ENCODE measurements at regions not wholly inside any gene's neighbourhood (a gene's known extent, or its start where the extent isn't known, plus 50 kb on each side); places are given as distances from the start of the nearest gene placed in this dataset.
"Not testable (repeated sequence)": the region's sequence is repeated elsewhere in the genome, so short reads cannot be mapped to it uniquely, and the experiment has no call there.

DNA sequence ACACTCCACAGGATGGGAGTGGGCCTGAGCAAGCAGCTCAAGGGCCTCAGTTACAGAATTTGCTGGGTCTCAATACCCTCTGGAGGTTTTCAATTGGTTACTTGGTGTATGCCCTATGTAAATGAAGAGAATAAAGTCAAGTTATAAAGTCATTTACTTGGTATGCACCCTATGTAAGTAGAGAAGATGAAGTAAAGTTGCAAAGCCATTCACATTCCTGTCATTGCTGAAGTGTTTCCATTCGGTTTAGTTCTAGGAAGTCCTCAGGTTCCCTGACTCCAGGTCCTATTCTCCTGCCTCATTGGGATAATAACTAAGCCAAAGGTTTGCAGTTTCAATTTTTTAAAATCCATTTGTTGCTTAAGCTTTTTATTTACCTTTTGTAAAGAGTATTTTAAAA is 272.6 kb upstream of the NPSR1 start:
- DNase-seq (ENCODE audit: low read depth in 2 of 2, low spot score in 1 of 2) = no peak

DNA sequence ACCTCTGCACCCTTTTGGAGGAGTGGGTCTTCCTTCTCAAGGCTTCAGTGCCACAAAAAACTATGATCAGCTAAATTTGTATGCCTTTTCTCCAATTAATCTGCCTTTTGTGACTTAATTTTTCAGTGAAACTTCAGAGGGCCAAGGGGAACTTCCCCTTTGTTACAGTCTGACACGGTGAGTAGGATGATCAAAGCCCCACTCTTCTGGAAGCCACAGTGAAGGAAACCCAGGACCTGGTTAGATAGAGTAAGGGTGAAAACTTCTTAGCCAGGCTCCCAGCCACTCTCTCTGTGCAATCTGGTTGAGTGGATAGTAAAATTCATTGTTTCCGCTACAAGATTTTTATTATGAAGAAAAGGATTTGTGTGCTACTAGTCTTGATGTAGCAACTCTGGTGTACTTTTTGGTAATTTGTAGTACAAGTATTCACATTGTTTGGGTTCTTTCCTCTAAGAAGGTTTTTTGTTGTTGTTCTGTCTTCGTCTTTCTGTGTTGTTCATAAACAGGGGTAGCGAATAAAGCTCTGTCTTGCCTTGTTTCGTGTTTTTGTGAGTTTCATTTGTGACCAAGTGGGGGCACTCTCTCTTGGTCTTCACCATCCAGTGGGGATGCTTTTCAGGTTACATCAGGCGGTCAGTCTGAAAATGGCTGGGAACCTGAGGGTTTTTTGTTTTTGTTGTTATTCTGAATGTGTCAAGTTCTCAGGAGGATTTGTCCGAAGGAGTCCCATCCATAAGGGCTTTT is 268.5 kb upstream of the NPSR1 start:
- no peak for DNase-seq (ENCODE audit: low read depth in 2 of 2, low spot score in 1 of 2)

GRCh38 chr7:34390103-34390502 is 267.9 kb upstream of the NPSR1 start:
- no peak for DNase-seq (ENCODE audit: low read depth in 2 of 2, low spot score in 1 of 2)

DNA sequence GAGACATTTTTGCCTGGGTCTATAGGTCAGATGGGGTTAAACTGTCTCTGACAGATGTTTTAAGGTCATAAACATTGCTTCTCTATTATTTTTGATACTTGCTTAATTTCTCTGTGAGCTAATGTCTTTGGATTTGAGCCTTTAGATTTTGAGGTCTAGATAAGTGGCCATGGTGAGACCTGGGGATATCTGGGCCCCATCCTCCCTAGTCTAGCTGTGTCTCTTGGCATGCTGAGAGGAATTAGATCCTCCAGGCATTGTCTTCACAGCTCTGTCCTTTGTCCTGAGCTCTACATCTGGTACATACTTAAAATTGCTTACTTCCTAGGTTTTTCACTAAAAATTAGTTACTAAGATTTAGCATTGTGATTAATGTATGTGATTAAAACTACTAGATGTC is 265.0 kb upstream of the NPSR1 start:
- no peak for DNase-seq (ENCODE audit: low read depth in 2 of 2, low spot score in 1 of 2)

DNA sequence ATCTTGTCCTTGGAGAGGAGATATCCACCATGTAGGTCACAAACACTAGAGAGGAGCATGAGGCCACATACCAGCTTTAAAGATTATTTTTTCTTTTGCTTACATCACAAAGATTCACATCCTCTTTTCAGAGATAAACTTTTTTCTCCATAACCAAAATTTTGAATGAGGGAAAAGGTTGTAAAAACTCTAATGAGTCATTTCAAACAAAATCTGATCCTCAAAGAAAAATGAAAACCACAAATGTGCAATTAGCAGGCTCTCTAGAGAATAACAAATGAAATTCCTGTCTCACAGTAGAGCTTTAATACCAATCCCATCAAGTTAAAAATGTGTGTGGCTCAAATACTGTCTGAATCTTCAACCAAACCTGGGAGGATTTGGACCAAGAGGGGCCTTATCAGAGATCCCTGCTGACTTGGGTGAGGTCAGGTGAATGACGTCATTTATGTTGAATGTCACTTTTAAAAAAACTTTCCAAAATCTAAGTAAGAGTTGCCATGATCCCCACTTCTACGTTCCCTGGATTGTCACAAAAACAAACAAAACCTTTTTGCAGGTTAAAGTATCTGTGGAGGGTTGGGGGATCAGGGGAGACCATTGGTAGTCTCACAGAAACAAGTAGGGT is 261.5 kb upstream of the NPSR1 start:
- no peak for DNase-seq (ENCODE audit: low read depth in 2 of 2, low spot score in 1 of 2)

DNA sequence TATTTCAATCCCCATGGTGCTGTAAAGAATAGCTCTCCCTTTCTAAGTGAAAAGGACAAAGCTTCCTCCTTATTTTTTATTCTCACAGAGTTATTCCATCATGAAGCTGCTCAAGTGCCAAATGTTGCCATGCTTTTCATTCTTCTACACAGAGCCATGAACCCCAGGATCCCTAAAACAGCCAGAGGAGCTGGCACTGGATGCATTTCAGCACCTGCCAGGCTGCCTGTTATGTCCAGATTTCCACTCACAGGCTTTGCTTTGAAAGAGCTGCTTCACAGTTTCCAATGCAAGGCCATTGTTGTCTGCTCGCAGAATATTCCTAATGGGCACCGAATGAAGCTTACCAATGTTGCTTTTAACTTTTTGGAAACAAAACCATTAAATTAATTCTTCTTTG is 256.2 kb upstream of the NPSR1 start:
- no peak for DNase-seq (ENCODE audit: low read depth in 2 of 2, low spot score in 1 of 2)

DNA sequence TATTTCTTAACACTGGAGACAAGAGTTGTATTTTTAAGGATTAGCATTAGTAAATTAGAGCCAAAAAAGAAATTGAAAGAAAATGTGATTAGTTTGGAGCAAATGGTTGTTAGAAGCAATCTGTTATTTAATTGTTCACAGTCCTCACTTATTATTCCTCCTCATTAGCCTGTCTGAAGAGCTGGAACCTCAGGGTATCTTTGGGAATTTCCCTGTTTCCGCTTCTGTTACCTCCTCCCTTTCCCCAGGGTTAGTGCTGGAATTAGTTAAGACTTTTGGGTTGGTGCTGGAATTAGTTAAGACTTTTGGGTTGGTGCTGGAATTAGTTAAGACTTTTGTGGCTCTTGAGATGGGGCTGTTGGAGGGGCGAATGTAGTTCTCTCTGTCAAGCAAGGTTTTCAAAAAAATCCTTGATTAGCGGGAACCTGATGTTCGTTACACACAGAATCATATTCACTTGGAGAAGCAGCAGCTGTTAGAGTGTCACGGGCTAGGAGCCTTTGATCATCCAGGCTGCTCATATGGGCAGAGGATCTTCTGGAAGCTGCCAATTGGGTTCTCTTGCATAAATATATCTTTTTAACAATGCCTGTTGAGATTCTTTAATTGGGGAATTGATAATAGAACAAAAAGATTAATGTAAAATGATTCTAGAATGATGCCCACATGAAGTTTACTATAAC is 251.0 kb upstream of the NPSR1 start:
- no peak for DNase-seq (ENCODE audit: low read depth in 2 of 2, low spot score in 1 of 2)

GRCh38 chr7:34407586-34407985 is 250.4 kb upstream of the NPSR1 start:
- no peak for DNase-seq (ENCODE audit: low read depth in 2 of 2, low spot score in 1 of 2)

DNA sequence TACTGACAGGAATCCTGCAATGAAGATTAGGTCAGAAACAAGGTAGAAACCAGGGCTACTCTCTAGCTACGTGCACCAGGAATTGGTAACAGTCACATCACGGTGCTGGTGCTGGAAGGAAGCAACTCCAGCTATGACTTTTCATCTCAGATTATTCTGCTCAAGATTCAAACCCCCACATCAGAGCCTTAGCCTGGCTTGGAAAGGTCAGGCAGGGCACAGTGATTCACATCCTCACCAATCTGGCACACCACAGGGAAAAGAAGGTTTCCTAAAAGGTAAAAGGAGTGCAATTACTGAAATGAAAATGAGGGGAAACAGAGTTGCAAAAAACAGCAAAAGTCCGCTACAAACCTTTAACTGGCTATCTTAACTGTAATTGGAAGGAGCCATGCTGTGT is 240.2 kb upstream of the NPSR1 start:
- no peak for DNase-seq (ENCODE audit: low read depth in 2 of 2, low spot score in 1 of 2)

- no peak for DNase-seq (ENCODE audit: low read depth in 2 of 2, low spot score in 1 of 2)
These were observed 236.5 kb upstream of the NPSR1 start for GRCh38 chr7:34421526-34421925.

GRCh38 chr7:34425194-34425593 is 232.8 kb upstream of the NPSR1 start:
- no peak for DNase-seq (ENCODE audit: low read depth in 2 of 2, low spot score in 1 of 2)

DNA sequence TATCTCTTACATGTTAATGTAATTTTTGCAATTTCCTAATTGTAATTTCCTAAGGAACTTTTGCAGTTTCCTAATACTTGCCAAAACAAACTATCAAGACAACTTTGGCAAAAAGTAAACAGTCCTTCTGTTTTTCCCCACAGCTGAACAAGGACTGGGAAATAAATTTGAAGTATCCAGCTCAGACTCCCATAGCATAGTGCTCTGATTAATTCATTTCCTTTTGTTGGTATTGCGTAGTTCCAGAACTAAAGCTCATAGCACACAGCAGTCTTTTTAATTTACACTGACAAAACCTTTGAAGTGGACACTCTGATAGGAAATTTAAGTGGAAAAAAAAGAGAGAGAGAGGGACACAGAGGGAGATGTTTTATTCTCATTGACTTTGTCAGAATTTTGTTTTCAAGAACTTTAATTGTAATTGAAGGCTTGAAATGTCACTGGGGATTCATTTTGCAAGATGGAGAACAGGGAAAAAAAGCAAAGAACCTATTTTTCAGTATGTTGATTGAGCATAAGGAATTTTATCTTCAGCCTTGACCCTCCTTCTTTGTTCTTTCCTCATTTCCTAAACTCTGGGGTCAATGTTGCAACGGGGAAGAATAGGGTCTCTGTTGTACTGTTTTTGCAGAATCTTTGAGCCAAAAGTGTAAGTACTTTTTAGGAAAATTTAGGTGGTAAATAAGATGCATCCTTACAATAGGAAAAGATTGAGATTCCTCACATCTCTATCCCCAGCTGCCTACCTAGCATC is 232.2 kb upstream of the NPSR1 start:
- no peak for DNase-seq (ENCODE audit: low read depth in 2 of 2, low spot score in 1 of 2)

GRCh38 chr7:34430456-34430855 is 227.6 kb upstream of the NPSR1 start:
- no peak for DNase-seq (ENCODE audit: low read depth in 2 of 2, low spot score in 1 of 2)

- no peak for DNase-seq (ENCODE audit: low read depth in 2 of 2, low spot score in 1 of 2)
These were observed 219.6 kb upstream of the NPSR1 start for GRCh38 chr7:34438436-34438835.

GRCh38 chr7:34445653-34446052 is 212.4 kb upstream of the NPSR1 start:
- no peak for DNase-seq (ENCODE audit: low read depth in 2 of 2, low spot score in 1 of 2)

DNA sequence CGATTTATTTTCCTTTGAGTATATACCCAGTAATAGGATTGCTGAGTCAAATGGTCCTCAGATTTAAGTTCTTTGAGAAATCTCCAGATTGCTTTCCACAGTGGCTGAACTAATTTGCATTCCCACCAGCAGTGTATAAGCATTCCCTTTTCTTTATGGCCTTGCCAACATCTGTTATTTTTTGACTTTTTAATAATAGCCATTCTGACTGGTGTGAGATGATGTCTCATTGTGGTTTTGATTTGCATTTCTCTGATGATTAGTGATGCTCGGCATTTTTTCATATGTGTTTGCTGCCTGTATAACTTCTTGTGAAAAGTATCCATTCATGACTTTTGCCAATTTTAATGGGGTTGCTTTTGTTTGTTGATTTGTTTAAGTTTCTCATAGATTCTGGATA is 209.5 kb upstream of the NPSR1 start:
- DNase-seq (ENCODE audit: low read depth in 2 of 2, low spot score in 1 of 2) = not testable (repeated sequence)

- DNase-seq (ENCODE audit: low read depth in 2 of 2, low spot score in 1 of 2) = no peak
These were observed 208.3 kb upstream of the NPSR1 start for GRCh38 chr7:34449765-34450164.

- no peak for DNase-seq (ENCODE audit: low read depth in 2 of 2, low spot score in 1 of 2)
These were observed 206.8 kb upstream of the NPSR1 start for GRCh38 chr7:34451183-34451582.

GRCh38 chr7:34451923-34452322 is 206.1 kb upstream of the NPSR1 start:
- no peak for DNase-seq (ENCODE audit: low read depth in 2 of 2, low spot score in 1 of 2)

DNA sequence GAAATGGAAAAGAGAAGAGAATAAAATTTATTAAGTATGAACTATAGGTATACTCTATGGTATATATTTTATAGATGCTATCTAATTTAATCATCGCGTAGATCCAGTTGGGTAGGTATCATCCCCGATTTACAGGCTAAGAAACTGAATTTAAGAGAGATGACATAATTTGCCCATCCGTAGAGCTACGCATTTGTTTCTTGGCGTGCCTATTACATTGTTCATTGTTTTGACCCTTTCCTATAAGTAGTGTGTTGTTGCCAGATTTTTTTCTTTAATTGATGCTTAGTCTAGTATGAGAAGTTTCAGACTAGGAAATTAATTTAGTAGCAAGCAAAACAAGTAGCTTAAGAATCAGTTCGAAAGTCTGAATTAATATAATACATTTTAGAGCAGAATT is 205.7 kb upstream of the NPSR1 start:
- no peak for DNase-seq (ENCODE audit: low read depth in 2 of 2, low spot score in 1 of 2)

GRCh38 chr7:34453150-34453549 is 204.9 kb upstream of the NPSR1 start:
- DNase-seq (ENCODE audit: low read depth in 2 of 2, low spot score in 1 of 2) = no peak

DNA sequence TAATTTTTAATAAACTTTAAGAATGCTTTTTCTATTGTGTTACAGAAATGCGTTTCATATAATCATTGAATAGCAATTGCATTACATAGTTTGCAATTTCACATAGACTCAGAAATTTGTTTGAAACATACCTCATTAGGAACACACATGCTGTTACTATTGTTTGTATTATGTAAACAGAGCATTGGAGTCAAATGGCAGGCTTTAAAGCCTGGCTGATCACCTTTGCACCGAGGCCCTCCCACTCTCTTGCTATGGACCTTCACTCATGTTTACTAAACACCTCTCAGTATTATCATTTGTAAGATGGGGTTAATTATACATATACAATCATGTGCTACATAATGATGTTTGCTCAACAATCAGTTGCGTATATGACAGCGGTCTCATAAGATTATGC is 203.6 kb upstream of the NPSR1 start:
- no peak for DNase-seq (ENCODE audit: low read depth in 2 of 2, low spot score in 1 of 2)

All from stimulated activated CD8-positive, alpha-beta memory T cell treated with anti-CD3 and anti-CD28 coated beads, Interleukin-4, amount 100 ng/mL, for 1 hour (primary cell).